Tibial artery (tissue), 4 donors: ENCODE measurements at regions not wholly inside any gene's neighbourhood (a gene's known extent, or its start where the extent isn't known, plus 50 kb on each side); places are given as distances from the start of the nearest gene placed in this dataset.

Experiments used
- DNase-seq, 2 donors: peaks; one replicate each; pipeline ENCODE4 v3.0.0-alpha.2; 2019
- H3K27ac ChIP-seq, 2 donors: fragments of 200-600 bp; sonication (generic) in 1 of 2; 1 replicate in 1 of 2; 2 replicates in 1 of 2; pipeline ENCODE4 v1.5.1; 2018 to 2019; ENCODE audit warnings: mild to moderate bottlenecking in 1 of 2
- H3K27me3 ChIP-seq, 2 donors: fragments of 200-600 bp; sonication (generic) in 1 of 2; one replicate each; pipeline versions ENCODE4 v1.5.1 to v1.6.0; 2016 to 2019
- H3K36me3 ChIP-seq, 3 donors: fragments of 200-600 bp; sonication (generic) in 2 of 3; one replicate each; pipeline ENCODE4 v1.5.1; 2016 to 2019; ENCODE audit warnings: mild to moderate bottlenecking in 2 of 3
- H3K4me1 ChIP-seq, 4 donors: fragments of 200-600 bp; sonication (generic) in 2 of 4; 1 replicate in 3 of 4; 2 replicates in 1 of 4; pipeline ENCODE4 v1.5.1; 2016 to 2019
- H3K4me3 ChIP-seq, 2 donors: fragments of 200-600 bp; sonication (generic) in 1 of 2; 1 replicate in 1 of 2; 2 replicates in 1 of 2; pipeline ENCODE4 v1.5.1; 2018 to 2019; ENCODE audit warnings: mild to moderate bottlenecking in 2 of 2
- H3K9me3 ChIP-seq, 3 donors: fragments of 200-600 bp; sonication (generic) in 1 of 3; one replicate each; pipeline ENCODE4 v1.5.1; 2016 to 2019
- CTCF ChIP-seq, 2 experiments: fragments of 200-600 bp in 1 of 2; fragments of 450-650 bp in 1 of 2; IDR thresholded peaks; one replicate each; pipeline ENCODE4 v1.5.1; 2017 to 2019; ENCODE audit warnings: antibody characterized with exemption in 2 of 2, mild to moderate bottlenecking in 1 of 2, moderate library complexity in 1 of 2
- intact Hi-C: fragments of 100-400 bp; cut with DNase I; formaldehyde crosslinking; loops from one replicate; pipeline ENCODE4 v1.15.0; 2023; ENCODE audit warnings: low total_unique reads

- peak; percentile 65 to 91 for DNase-seq
- Histone ChIP-seq H3K4me1 (peaks cover 0 to 59% (median 47%) of the 10 kb centered on the region in 4 donors), H3K36me3 (no peaks in the 10 kb centered on the region), H3K27ac (peak overlapping the region; percentile 76 to 82), H3K27me3 (no peaks in the 10 kb centered on the region), H3K9me3 (no peaks in the 10 kb centered on the region), H3K4me3 (no peak overlapping the region)
- no peak for TF ChIP-seq CTCF (IDR thresholded peaks at IDR 0.05)
- intact Hi-C loops = no loop called here
These were observed 290.9 kb upstream of the ZMIZ1 start for GRCh38 chr10:78777867-78778266.

GRCh38 chr10:78778444-78779338, 290.1 kb upstream of the ZMIZ1 start:
- Histone ChIP-seq H3K27ac (peak overlapping the region; percentile 76 to 82), H3K9me3 (no peaks in the 10 kb centered on the region), H3K27me3 (no peaks in the 10 kb centered on the region), H3K4me3 (no peak overlapping the region), H3K36me3 (no peaks in the 10 kb centered on the region), H3K4me1 (peaks cover 0 to 59% (median 47%) of the 10 kb centered on the region in 4 donors)
- no peak for TF ChIP-seq CTCF (IDR thresholded peaks at IDR 0.05)
- no peak for DNase-seq
- intact Hi-C loops = no loop called here

GRCh38 chr10:78779339-78779955, 289.3 kb upstream of the ZMIZ1 start:
- Histone ChIP-seq H3K36me3 (no peaks in the 10 kb centered on the region), H3K4me1 (peaks cover 0 to 65% (median 48%) of the 10 kb centered on the region in 4 donors), H3K9me3 (no peaks in the 10 kb centered on the region), H3K27me3 (no peaks in the 10 kb centered on the region), H3K27ac (peak overlapping the region; percentile 76 to 82), H3K4me3 (no peak overlapping the region)
- no peak for TF ChIP-seq CTCF (IDR thresholded peaks at IDR 0.05)
- intact Hi-C loops = no loop called here
- DNase-seq = no peak

- no peak for TF ChIP-seq CTCF (IDR thresholded peaks at IDR 0.05)
- H3K27me3 ChIP-seq = no peaks in the 10 kb centered on the region
- H3K4me3 ChIP-seq = no peak overlapping the region
- intact Hi-C loops = no loop called here
- H3K9me3 ChIP-seq = no peaks in the 10 kb centered on the region
- peaks cover 0 to 65% (median 40%) of the 10 kb centered on the region in 4 donors for H3K4me1 ChIP-seq
- no peak overlapping the region for H3K27ac ChIP-seq
- H3K36me3 ChIP-seq = no peaks in the 10 kb centered on the region
- no peak for DNase-seq
These were observed 288.2 kb upstream of the ZMIZ1 start for GRCh38 chr10:78780551-78780961.

GRCh38 chr10:78781251-78781913, 287.4 kb upstream of the ZMIZ1 start:
- Histone ChIP-seq H3K9me3 (no peaks in the 10 kb centered on the region), H3K27me3 (no peaks in the 10 kb centered on the region), H3K36me3 (no peaks in the 10 kb centered on the region), H3K4me1 (peaks cover 0 to 65% (median 33%) of the 10 kb centered on the region in 4 donors), H3K27ac (no peak overlapping the region), H3K4me3 (no peak overlapping the region)
- no peak for DNase-seq
- intact Hi-C loops = no loop called here
- TF ChIP-seq CTCF (IDR thresholded peaks at IDR 0.05) = no peak
